Heart left ventricle (tissue), 16 donors: ENCODE measurements at regions not wholly inside any gene's neighbourhood (a gene's known extent, or its start where the extent isn't known, plus 50 kb on each side); places are given as distances from the start of the nearest gene placed in this dataset.

ENCODE experiments used
- ATAC-seq, 4 donors: fragments of 200-7000 bp; cut with Tn5 transposase; one replicate each; pipeline ENCODE4 v1.9.1; 2020 to 2022; ENCODE audit warnings: moderate library complexity in 4 of 4, mild to moderate bottlenecking in 3 of 4, moderate number of reproducible peaks in 1 of 4
- DNase-seq, 5 donors: peaks; one replicate each; pipeline ENCODE4 v3.0.0-alpha.2; 2020
- H3K27ac ChIP-seq, 12 donors: fragments of 200-600 bp; sonication (generic) in 4 of 12; one replicate each; pipeline versions ENCODE4 v1.5.0 to v1.8.0; 2016 to 2022; ENCODE audit warnings: mild to moderate bottlenecking in 2 of 12
- H3K27me3 ChIP-seq, 9 donors: fragments of 200-600 bp; sonication (generic) in 2 of 9; one replicate each; pipeline versions ENCODE4 v1.5.1 to v1.8.0; 2016 to 2022; ENCODE audit warnings: mild to moderate bottlenecking in 3 of 9
- H3K36me3 ChIP-seq, 9 donors: fragments of 200-600 bp; sonication (generic) in 2 of 9; one replicate each; pipeline versions ENCODE4 v1.5.0 to v1.8.0; 2018 to 2022; ENCODE audit warnings: mild to moderate bottlenecking in 2 of 9
- H3K4me1 ChIP-seq, 12 donors: fragments of 200-600 bp; sonication (generic) in 4 of 12; one replicate each; pipeline versions ENCODE4 v1.5.0 to v1.8.0; 2016 to 2022; ENCODE audit warnings: mild to moderate bottlenecking in 3 of 12
- H3K4me3 ChIP-seq, 12 donors: fragments of 200-600 bp; sonication (generic) in 4 of 12; one replicate each; pipeline versions ENCODE4 v1.5.0 to v1.8.0; 2017 to 2022; ENCODE audit warnings: mild to moderate bottlenecking in 9 of 12, moderate library complexity in 4 of 12
- H3K9me3 ChIP-seq, 12 donors: fragments of 200-600 bp; sonication (generic) in 4 of 12; one replicate each; pipeline versions ENCODE4 v1.5.0 to v1.8.0; 2016 to 2022; ENCODE audit warnings: mild to moderate bottlenecking in 1 of 12
- POLR2A ChIP-seq, 2 donors: fragments of 450-650 bp; IDR thresholded peaks; one replicate each; pipeline ENCODE4 v1.6.1; 2017; ENCODE audit warnings: antibody characterized with exemption in 2 of 2, mild to moderate bottlenecking in 2 of 2, moderate library complexity in 2 of 2
- WGBS, 4 donors: extraction: QIAGEN DNeasy Blood & Tissue Kit in 2 of 4; methylation state at CpG; one replicate each; pipeline versions ENCODE4 v1.1.5 to v1.1.7; 2013 to 2018; 5-methylcytosine and 5-hydroxymethylcytosine counted together
- intact Hi-C, 10 donors: fragments of 100-400 bp; cut with DNase I; formaldehyde crosslinking; loops; one replicate each; pipeline versions ENCODE4 v1.11.1 to v1.14.2; 2022
- TF ChIP-seq, protein P1 (sequence below), 12 donors: fragments of 200-600 bp; sonication (generic) in 4 of 12; IDR thresholded peaks; one replicate each; pipeline versions ENCODE4 v1.5.0 to v1.8.0; 2018 to 2022; ENCODE audit warnings: antibody characterized with exemption in 12 of 12, mild to moderate bottlenecking in 5 of 12
- donor health status: ischemic (EF 13 %, LVEDD 7.1; RV severe dilation, severe dysfunction).
- donor health status: healthy with polysubstance abuse.
- donor health status: DM: no; HTN: yes; CAD: no.
- donor health status: DM: no; HTN: no; CAD: no.
- donor health status: ischemic (EF 25% LVEDD 6.9; RV normal size, moderate dysfunction).
- donor health status: ischemic (EF 25% LVEDD 5.7; RV mildly dilated, moderate dysfunction).
- donor health status: healthy.
- donor health status: DM: yes; HTN: yes; CAD: no.
- donor health status: ischemic (EF 35%, LVEDD 5.7; RV mildly dilated, moderate dysfunction).
- donor health status: nonischemic (EF 11% LVEDD 7.7; RV severe dilation, severe dysfunction).
- donor health status: DM: yes; HTN: yes; CAD: no.
- donor health status: PGD.
- donor health status: ischemic (EF 29% LVEDD 5.4; RV normal size, mild dysfunction).
- donor health status: nonischemic (EF 23%, LVEDD 6.1; RV moderate dilation, normal function).

- WGBS, 4 donors: 74 to 83% (median 80%) methylated on average over 1 of the region's 1 CpG
- Histone ChIP-seq H3K36me3 (no peaks in the 10 kb centered on the region), H3K27ac (no peak overlapping the region), H3K9me3 (no peaks in the 10 kb centered on the region), H3K4me1 (no peaks in the 10 kb centered on the region), H3K27me3 (no peaks in the 10 kb centered on the region), H3K4me3 (no peak overlapping the region)
- ATAC-seq: no peak
- intact Hi-C loops: loop anchor here in 2 of 10 donors (5.0 kb wide), 1 partner anchor 66 kb away; no protein-coding TSS in a partner anchor
- DNase-seq: no peak
- TF ChIP-seq POLR2A (IDR thresholded peaks at IDR 0.05): no peak
- TF ChIP-seq, protein P1, sequence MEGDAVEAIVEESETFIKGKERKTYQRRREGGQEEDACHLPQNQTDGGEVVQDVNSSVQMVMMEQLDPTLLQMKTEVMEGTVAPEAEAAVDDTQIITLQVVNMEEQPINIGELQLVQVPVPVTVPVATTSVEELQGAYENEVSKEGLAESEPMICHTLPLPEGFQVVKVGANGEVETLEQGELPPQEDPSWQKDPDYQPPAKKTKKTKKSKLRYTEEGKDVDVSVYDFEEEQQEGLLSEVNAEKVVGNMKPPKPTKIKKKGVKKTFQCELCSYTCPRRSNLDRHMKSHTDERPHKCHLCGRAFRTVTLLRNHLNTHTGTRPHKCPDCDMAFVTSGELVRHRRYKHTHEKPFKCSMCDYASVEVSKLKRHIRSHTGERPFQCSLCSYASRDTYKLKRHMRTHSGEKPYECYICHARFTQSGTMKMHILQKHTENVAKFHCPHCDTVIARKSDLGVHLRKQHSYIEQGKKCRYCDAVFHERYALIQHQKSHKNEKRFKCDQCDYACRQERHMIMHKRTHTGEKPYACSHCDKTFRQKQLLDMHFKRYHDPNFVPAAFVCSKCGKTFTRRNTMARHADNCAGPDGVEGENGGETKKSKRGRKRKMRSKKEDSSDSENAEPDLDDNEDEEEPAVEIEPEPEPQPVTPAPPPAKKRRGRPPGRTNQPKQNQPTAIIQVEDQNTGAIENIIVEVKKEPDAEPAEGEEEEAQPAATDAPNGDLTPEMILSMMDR (IDR thresholded peaks at IDR 0.05): no peak
Observed at GRCh38 chr4:83781434-83781833, 245.5 kb downstream of the GPAT3 start.

- 76 to 85% (median 83%) methylated on average over 4 of the region's 4 CpGs for WGBS, 4 donors
- intact Hi-C loops: loop anchor here in 2 of 10 donors (5.0 kb wide), 1 partner anchor 67 kb away; no protein-coding TSS in a partner anchor
- Histone ChIP-seq H3K4me3 (no peak overlapping the region), H3K4me1 (no peaks in the 10 kb centered on the region), H3K27ac (no peak overlapping the region), H3K9me3 (no peaks in the 10 kb centered on the region), H3K27me3 (no peaks in the 10 kb centered on the region), H3K36me3 (no peaks in the 10 kb centered on the region)
- DNase-seq: no peak
- ATAC-seq: no peak
- TF ChIP-seq POLR2A (IDR thresholded peaks at IDR 0.05): no peak
- TF ChIP-seq, protein P1 (IDR thresholded peaks at IDR 0.05): no peak
Observed at GRCh38 chr4:83780053-83780733, 244.3 kb downstream of the GPAT3 start.

- intact Hi-C loops: loop anchor here in 4 of 10 donors (5.0 to 10.0 kb wide), 3 partner anchors 68 to 725 kb away; no protein-coding TSS in a partner anchor
- Histone ChIP-seq H3K4me3 (no peak overlapping the region), H3K4me1 (no peaks in the 10 kb centered on the region), H3K27me3 (no peaks in the 10 kb centered on the region), H3K27ac (no peak overlapping the region), H3K9me3 (no peaks in the 10 kb centered on the region), H3K36me3 (no peaks in the 10 kb centered on the region)
- DNase-seq (no peak), ATAC-seq (no peak)
- TF ChIP-seq, protein P1 (IDR thresholded peaks at IDR 0.05): no peak
- TF ChIP-seq POLR2A (IDR thresholded peaks at IDR 0.05): no peak
- 84 to 87% (median 86%) methylated on average over 12 of the region's 12 CpGs for WGBS, 4 donors
Observed at GRCh38 chr4:83779103-83780052, 243.5 kb downstream of the GPAT3 start.

DNA sequence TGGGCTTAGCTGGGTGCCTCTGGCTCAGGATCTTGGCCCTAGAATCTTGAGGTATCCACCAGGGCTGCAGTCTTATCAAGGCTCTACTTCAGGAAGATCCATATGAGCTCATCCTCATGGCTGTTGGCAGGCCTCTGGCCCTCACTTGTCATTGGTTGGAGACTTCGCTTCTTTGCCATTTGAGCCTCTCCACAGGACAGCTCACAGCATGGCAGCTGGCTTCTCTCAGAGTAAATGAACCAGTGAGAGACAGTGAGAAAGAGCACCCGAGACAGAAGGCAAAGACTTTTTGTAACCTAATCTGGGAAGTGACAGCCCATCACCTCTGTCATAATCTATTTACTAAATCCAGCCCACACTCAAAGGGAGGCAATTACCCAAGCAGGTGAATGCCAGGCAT is 236.8 kb downstream of the GPAT3 start:
- WGBS, 4 donors: 75 to 93% (median 79%) methylated on average over 2 of the region's 2 CpGs
- Histone ChIP-seq H3K4me3 (no peak overlapping the region), H3K36me3 (no peaks in the 10 kb centered on the region), H3K9me3 (no peaks in the 10 kb centered on the region), H3K27ac (no peak overlapping the region), H3K27me3 (peaks cover 0 to 16% (median 0%) of the 10 kb centered on the region in 9 donors), H3K4me1 (no peaks in the 10 kb centered on the region)
- intact Hi-C loops: loop anchor here in 8 of 10 donors (5.0 to 10.0 kb wide), 5 partner anchors 75 to 732 kb away; no protein-coding TSS in a partner anchor
- no peak for ATAC-seq
- TF ChIP-seq POLR2A (IDR thresholded peaks at IDR 0.05): no peak
- TF ChIP-seq, protein P1 (IDR thresholded peaks at IDR 0.05): no peak
- no peak for DNase-seq
